ENCODE measurements at regions not wholly inside any gene's neighbourhood (a gene's known extent, or its start where the extent isn't known, plus 50 kb on each side); places are given as distances from the start of the nearest gene placed in this dataset.

- DNase-seq (ENCODE audit: low read depth) = no peak
These were observed 83.3 kb downstream of the ETS2 start for GRCh38 chr21:38888991-38889561.

DNA sequence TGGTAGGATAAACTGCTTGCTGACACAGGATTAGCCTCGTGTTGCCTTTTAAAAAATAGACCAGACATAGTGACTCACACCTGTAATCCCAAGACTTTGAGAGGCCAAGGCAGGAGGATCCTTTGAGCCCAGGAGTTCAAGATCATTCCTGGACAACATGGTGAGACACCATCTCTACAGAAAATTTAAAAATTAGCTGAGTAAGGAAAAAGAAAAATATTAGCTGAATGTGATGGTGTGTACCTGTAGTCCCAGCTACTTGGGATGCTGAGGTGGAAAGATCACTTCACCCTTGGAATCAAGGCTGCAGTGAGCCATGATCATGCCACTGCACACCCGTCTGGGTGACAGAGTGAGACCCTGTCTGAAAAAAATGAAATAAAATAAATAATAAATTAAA, 82.0 kb downstream of the ETS2 start:
- no peak for DNase-seq (ENCODE audit: low read depth)

- DNase-seq (ENCODE audit: low read depth) = no peak
These were observed 81.4 kb downstream of the ETS2 start for GRCh38 chr21:38887062-38887686.

GRCh38 chr21:38885909-38886308, 80.2 kb downstream of the ETS2 start:
- no peak for DNase-seq (ENCODE audit: low read depth)

GRCh38 chr21:38884440-38884839, 78.7 kb downstream of the ETS2 start:
- DNase-seq (ENCODE audit: low read depth) = no peak

DNA sequence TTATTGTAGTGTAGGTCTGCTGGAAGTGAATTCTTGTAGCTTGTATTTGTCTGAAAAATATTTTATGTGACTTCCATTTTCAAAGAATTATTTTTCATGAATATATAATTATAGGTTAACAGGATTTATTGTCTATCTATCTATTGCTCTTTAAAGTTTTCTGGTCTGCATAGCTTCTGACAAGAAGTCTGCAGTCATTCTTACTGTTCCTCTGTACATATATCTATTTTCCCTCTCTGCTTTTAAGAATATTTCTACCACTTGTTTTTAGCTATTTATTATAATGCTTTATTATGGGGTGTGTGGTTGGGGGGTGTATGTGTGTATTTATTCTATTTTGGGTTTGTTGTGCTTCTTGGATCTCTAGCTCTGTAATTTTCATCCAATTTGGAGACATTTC, 77.4 kb downstream of the ETS2 start:
- DNase-seq (ENCODE audit: low read depth) = no peak

DNA sequence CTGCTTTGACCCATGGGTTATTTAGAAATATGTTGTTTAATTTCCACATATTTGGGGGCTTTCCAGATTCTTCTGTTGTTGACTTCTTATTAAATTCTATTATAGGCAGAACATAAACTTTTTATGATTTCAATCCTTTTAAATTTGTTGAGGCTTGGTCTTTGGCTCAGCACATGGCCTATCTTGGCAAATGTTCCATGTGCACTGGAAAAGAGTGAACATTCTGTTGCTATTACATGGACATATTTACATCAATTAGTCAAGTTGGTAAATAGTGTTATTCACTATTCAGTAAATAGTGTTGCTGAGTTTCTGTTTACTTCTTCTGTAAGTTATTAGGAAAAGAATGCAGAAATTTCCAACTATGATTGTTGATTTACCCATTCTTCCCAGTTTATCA, 75.4 kb downstream of the ETS2 start:
- DNase-seq (ENCODE audit: low read depth) = no peak

DNA sequence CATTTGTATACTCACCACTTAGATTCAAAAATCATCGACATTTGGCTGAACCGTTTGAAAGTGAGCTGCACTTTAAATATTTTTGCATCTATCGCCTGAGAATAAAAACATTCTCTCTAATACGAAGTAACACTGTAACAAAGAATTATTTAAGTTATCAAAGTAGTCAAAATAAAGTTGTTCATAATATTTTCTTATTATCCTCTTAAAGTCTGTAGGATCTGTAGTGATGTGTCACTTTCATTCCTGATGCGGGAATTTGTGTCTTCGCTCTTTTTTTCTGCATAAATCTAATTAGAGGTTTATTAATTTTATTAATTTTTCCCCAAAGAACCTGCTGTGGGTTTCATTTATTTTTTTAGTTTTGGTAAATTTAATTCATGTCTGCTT, 74.8 kb downstream of the ETS2 start:
- no peak for DNase-seq (ENCODE audit: low read depth)

DNA sequence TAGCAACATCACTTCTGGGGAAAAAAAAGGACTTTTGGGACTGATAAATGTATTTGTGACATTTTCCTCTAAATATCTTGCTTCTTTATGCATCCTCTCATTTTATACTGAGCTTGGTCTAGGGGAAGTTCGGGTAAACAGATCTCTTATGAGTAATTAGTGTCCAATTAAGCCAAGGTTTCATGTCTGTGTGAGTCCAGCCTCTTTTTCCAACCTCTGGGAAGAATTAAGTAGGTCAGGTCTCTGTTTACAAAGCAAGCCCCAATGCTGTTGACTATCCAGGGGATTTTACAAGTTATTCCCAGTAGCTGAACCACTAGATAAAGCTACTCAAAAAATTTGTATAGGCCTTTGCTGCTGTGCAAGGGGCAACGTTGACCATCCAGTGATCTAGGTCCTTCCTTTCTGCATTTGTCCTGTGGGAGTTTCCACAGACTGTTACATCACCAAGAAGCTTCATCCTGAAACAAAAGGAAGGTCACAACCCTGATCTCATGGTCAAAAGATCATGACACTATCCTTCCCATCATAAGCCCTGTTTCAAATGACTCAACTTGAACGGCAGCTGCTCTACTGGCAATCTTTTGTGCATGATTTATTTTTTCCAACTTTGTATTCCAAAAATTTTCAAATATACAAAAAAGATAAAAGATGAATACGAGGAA, 74.3 kb downstream of the ETS2 start:
- no peak for DNase-seq (ENCODE audit: low read depth)

DNA sequence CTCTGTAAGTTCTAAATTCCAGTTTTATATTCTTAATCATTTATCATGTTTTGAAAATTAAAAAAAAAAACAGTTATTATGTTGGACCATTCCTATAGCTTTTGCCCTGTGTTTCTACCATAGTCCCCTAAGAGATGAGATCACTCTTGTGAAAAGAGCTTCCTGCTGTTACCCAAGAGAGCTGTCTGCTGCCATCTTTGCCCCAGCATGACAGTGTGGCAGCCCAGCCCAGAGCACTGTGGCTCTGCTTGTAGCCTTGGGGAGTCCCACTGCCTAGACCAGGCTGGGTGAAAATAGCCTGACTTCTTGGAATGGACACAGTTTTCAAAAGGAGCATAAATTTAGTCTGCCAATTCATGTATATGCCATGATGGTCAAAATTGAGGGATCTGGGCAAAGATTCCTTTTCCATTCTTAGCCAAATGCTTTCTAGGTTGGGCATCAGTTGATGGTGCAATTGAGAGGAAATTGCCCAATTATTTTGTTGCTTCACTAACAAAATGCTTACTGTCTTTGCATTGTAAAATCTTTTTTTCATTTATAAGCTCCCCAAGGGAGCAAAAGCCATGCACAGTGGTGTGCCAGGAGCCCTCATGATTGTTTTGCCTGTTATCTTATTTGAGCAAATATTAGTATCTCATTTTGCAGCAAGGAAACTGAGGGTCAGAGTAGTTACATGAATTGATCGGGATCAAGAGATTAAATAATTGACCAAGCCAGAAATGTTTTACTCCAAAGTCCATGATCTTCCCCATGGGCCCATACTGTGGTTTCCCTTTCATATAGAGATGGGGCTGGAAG, 72.8 kb downstream of the ETS2 start:
- DNase-seq (ENCODE audit: low read depth) = no peak

DNA sequence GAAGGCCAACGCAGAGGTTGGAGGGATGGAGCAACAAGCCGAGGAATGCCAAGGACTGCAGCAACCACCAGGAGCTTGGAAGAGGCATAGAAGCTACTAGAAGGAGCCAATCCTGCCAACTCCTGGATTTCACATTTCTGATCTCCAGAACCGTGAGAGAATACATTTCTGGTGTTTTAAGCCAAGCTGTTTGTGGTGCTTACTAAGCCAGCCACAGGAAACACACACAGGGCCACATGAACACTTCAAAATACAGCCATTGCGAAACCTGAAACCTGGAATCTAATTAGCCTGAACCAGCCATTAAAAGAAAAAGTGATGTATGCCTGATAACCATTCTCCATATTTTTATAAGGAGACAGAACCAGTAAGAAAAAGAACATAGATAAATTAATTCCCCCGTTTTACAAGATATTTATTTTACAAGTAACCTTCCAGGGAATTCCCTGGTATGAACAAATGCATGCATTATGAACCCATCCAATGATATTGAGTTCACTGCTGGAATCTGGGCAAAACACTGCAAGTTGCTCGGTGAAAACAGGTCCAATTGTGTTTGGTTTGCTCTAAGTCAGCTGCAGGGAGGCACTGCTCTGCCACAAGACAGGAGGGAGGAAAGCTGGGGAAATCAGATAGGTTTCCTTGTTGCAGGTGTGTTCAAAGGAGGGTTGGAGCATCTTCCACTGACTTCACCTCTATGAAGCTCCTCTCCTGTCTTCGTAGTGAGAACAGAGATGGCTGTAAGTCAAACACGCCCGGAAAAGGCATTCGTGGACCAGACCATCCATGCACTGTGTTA, 70.2 kb downstream of the ETS2 start:
- DNase-seq (ENCODE audit: low read depth) = peak; percentile 88

All from renal cortical epithelial cell (primary cell).